ENCODE measurements at regions not wholly inside any gene's neighbourhood (a gene's known extent, or its start where the extent isn't known, plus 50 kb on each side); places are given as distances from the start of the nearest gene placed in this dataset.

- TF ChIP-seq MEF2A (IDR thresholded peaks at IDR 0.05; ENCODE audit: borderline replicate concordance, low read depth) (no peak), GABPA (IDR thresholded peaks at IDR 0.05; ENCODE audit: low read depth) (no peak), CHD2 (IDR thresholded peaks at IDR 0.05; ENCODE audit: low read length, partially characterized antibody) (no peak)
Measured at GRCh38 chr2:160741271-160741670, 247.7 kb upstream of the RBMS1 start (continued).

DNA sequence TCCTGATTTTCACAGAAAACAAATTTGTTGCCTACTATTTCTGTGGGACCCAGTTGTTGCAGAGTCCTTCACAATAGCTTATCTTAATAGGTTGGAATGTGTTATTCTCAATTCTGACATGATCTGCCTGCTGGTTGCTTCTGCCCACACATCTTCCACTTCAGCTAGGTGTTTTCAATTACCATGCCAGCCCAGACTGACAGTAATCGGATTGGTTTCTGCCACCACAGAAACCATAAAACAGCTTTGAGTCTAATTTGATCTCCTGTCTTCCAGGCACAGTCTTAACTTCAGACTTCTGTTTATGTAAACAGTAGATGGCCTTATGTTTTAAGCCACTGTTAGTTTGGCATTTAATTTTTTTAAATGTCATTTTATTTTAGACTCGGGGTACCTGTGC lies 248.2 kb upstream of the RBMS1 start:
- no peak for DNase-seq
- Histone ChIP-seq H3K36me3 (replicated peaks in 1 of 2; ENCODE audit: control insufficient read depth in 1 of 2, insufficient read depth in 2 of 2, low read length in 1 of 2) (no peaks in the 10 kb centered on the region), H3K9ac (no peak overlapping the region), H3K79me2 (ENCODE audit: insufficient read depth) (no peaks in the 10 kb centered on the region), H3K9me2 (no peaks in the 10 kb centered on the region), H3K27me3 (ENCODE audit: insufficient read depth) (no peaks in the 10 kb centered on the region), H3K4me2 (no peak overlapping the region), H3K27ac (ENCODE audit: low read depth in 2 of 2, low read length in 1 of 2) (no peak overlapping the region), H3F3A (replicated peaks; ENCODE audit: insufficient read depth) (no peaks in the 10 kb centered on the region), H3K9me3 (no peaks in the 10 kb centered on the region), H4K20me1 (ENCODE audit: insufficient read depth) (no peaks in the 10 kb centered on the region), H3K4me1 (ENCODE audit: control insufficient read depth in 1 of 2, insufficient read depth in 2 of 2, low read depth in 1 of 2, low read length in 1 of 2) (peaks cover 0 to 9% of the 10 kb centered on the region in 2 experiments; a peak in 1 of 4 replicates), H2AFZ (ENCODE audit: low read depth) (no peak overlapping the region), H3K4me3 (ENCODE audit: low read depth in 2 of 2, low read length in 1 of 2) (no peak overlapping the region)
- TF ChIP-seq NRF1 (IDR thresholded peaks at IDR 0.05; ENCODE audit: low read depth, low read length) (no peak), CHD2 (IDR thresholded peaks at IDR 0.05; ENCODE audit: low read length, partially characterized antibody) (no peak), TEAD4 (IDR thresholded peaks at IDR 0.05; ENCODE audit: borderline replicate concordance, insufficient read depth) (no peak), MXI1 (IDR thresholded peaks at IDR 0.05; ENCODE audit: low read depth, low read length) (no peak), ZBTB33 (IDR thresholded peaks at IDR 0.05; ENCODE audit: borderline replicate concordance, low read depth) (no peak), FOXJ3 (CRISPR knock-in tag; IDR thresholded peaks at IDR 0.05) (no peak), IRF3 (IDR thresholded peaks at IDR 0.05; ENCODE audit: low read depth, low read length) (no peak), GATA2 (CRISPR knock-in tag; IDR thresholded peaks at IDR 0.05) (no peak), ELF1 (IDR thresholded peaks at IDR 0.05) (no peak), RCOR1 (IDR thresholded peaks at IDR 0.05; ENCODE audit: low read length) (no peak), TAF1 (IDR thresholded peaks at IDR 0.05; ENCODE audit: borderline replicate concordance, low read depth, low read length) (no peak)
- TF ChIP-seq, protein P1, sequence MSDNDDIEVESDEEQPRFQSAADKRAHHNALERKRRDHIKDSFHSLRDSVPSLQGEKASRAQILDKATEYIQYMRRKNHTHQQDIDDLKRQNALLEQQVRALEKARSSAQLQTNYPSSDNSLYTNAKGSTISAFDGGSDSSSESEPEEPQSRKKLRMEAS (IDR thresholded peaks at IDR 0.05; ENCODE audit: low read depth): no peak
- CTCF ChIA-PET: no interaction called here
- 79% methylated on average over 2 of the region's 2 CpGs for WGBS (ENCODE audit: low lambda C conversion rate)
- POLR2A ChIA-PET: no interaction called here

DNA sequence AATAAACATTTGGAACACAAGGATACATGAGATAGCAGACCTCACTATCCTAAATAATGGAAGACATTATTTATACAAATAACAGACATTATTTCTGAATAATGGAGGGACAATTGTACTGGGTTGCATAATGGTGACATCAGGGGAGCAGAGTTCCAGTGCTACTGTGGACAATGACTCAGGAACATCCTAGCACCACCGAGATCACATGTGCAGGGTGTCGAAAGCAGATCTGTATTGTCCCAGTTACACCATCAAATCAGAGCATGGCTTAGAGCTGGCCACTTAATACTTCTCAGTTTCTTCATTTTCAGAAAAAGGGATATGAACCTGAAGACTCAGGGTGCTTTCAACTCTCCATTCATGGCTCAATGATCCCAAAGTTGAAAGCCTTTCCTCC lies 249.1 kb upstream of the RBMS1 start:
- H3K4me2 ChIP-seq: no peak overlapping the region
- 89% methylated on average over 2 of the region's 2 CpGs for WGBS (ENCODE audit: low lambda C conversion rate)
- ChIA-PET CTCF (no interaction called here), POLR2A (no interaction called here)
- no peaks in the 10 kb centered on the region for H3K9me3 ChIP-seq
- H3K4me3 ChIP-seq (ENCODE audit: low read depth in 2 of 2, low read length in 1 of 2): no peak overlapping the region
- H3K9ac ChIP-seq: no peak overlapping the region
- no peaks in the 10 kb centered on the region for H4K20me1 ChIP-seq (ENCODE audit: insufficient read depth)
- H3K36me3 ChIP-seq (replicated peaks in 1 of 2; ENCODE audit: control insufficient read depth in 1 of 2, insufficient read depth in 2 of 2, low read length in 1 of 2): no peaks in the 10 kb centered on the region
- H3K9me2 ChIP-seq: no peaks in the 10 kb centered on the region
- no peak overlapping the region for H2AFZ ChIP-seq (ENCODE audit: low read depth)
- no peak for DNase-seq
- H3K27ac ChIP-seq (ENCODE audit: low read depth in 2 of 2, low read length in 1 of 2): no peak overlapping the region
- no peaks in the 10 kb centered on the region for H3F3A ChIP-seq (replicated peaks; ENCODE audit: insufficient read depth)
- no peaks in the 10 kb centered on the region for H3K27me3 ChIP-seq (ENCODE audit: insufficient read depth)
- peaks cover under 1 to 4% of the 10 kb centered on the region in 2 experiments; a peak in 2 of 4 replicates for H3K4me1 ChIP-seq (ENCODE audit: control insufficient read depth in 1 of 2, insufficient read depth in 2 of 2, low read depth in 1 of 2, low read length in 1 of 2)
- no peak for TF ChIP-seq EP300 (IDR thresholded peaks at IDR 0.05; ENCODE audit: borderline replicate concordance in 1 of 2, low read depth in 1 of 2, low read length in 1 of 2)
- no peak for TF ChIP-seq RXRA (IDR thresholded peaks at IDR 0.05; ENCODE audit: borderline replicate concordance, low read depth)
- no peak for TF ChIP-seq NFIC (IDR thresholded peaks at IDR 0.05; ENCODE audit: borderline replicate concordance)
- TF ChIP-seq RCOR1 (IDR thresholded peaks at IDR 0.05; ENCODE audit: low read length): no peak
- no peak for TF ChIP-seq MXI1 (IDR thresholded peaks at IDR 0.05; ENCODE audit: low read depth, low read length)
- no peak for TF ChIP-seq USF2 (IDR thresholded peaks at IDR 0.05; ENCODE audit: borderline replicate concordance, low read depth, low read length)
- no peak for TF ChIP-seq ELF1 (IDR thresholded peaks at IDR 0.05)
- H3K79me2 ChIP-seq (ENCODE audit: insufficient read depth): no peaks in the 10 kb centered on the region

Measured in SK-N-SH (cell line).